Heart right ventricle (tissue), 16 donors: ENCODE measurements at regions not wholly inside any gene's neighbourhood (a gene's known extent, or its start where the extent isn't known, plus 50 kb on each side); places are given as distances from the start of the nearest gene placed in this dataset.

Source experiments
- ATAC-seq, 8 donors: fragments of 200-7000 bp; cut with Tn5 transposase; one replicate each; pipeline ENCODE4 v1.9.1; 2020; ENCODE audit warnings: mild to moderate bottlenecking in 8 of 8, moderate library complexity in 8 of 8, moderate number of reproducible peaks in 1 of 8
- DNase-seq, 2 donors: peaks; one replicate each; pipeline ENCODE4 v3.0.0-alpha.2; 2020
- H3K27ac ChIP-seq, 10 donors: fragments of 200-600 bp; sonication (generic) in 2 of 10; one replicate each; pipeline versions ENCODE4 v1.5.0 to v1.8.0; 2020 to 2022; ENCODE audit warnings: mild to moderate bottlenecking in 3 of 10
- H3K27me3 ChIP-seq, 7 donors: fragments of 200-600 bp; one replicate each; pipeline ENCODE4 v1.8.0; 2021 to 2022; ENCODE audit warnings: mild to moderate bottlenecking in 2 of 7
- H3K36me3 ChIP-seq, 9 donors: fragments of 200-600 bp; sonication (generic) in 1 of 9; one replicate each; pipeline versions ENCODE4 v1.5.0 to v1.8.0; 2020 to 2022; ENCODE audit warnings: mild to moderate bottlenecking in 2 of 9
- H3K4me1 ChIP-seq, 9 donors: fragments of 200-600 bp; sonication (generic) in 1 of 9; one replicate each; pipeline versions ENCODE4 v1.5.0 to v1.8.0; 2020 to 2022; ENCODE audit warnings: mild to moderate bottlenecking in 4 of 9
- H3K4me3 ChIP-seq, 10 donors: fragments of 200-600 bp; sonication (generic) in 2 of 10; one replicate each; pipeline versions ENCODE4 v1.5.0 to v1.8.0; 2020 to 2022; ENCODE audit warnings: mild to moderate bottlenecking in 7 of 10, moderate library complexity in 2 of 10
- H3K9me3 ChIP-seq, 11 donors: fragments of 200-600 bp in 10 of 11; sonication (generic) in 2 of 11; one replicate each; pipeline versions ENCODE4 v1.5.0 to v1.8.0; 2013 to 2022; ENCODE audit warnings: mild to moderate bottlenecking in 2 of 11, control low read depth in 1 of 11, moderate library complexity in 1 of 11
- CTCF ChIP-seq, 9 donors: fragments of 200-600 bp; sonication (generic) in 2 of 9; IDR thresholded peaks; one replicate each; pipeline versions ENCODE4 v1.5.0 to v1.8.0; 2021 to 2022; ENCODE audit warnings: antibody characterized with exemption in 9 of 9, mild to moderate bottlenecking in 5 of 9, moderate library complexity in 1 of 9
- WGBS, 2 donors: extraction: QIAGEN DNeasy Blood & Tissue Kit; methylation state at CpG; one replicate each; pipeline ENCODE4 v1.1.7; 2013; ENCODE audit warnings: inconsistent platforms in 1 of 2; 5-methylcytosine and 5-hydroxymethylcytosine counted together
- intact Hi-C, 10 donors: fragments of 100-400 bp; cut with DNase I; formaldehyde crosslinking; loops; one replicate each; pipeline versions ENCODE4 v1.11.1 to v1.14.2; 2022
- donor health status: Arrhythmogenic right ventricular cardiomyopathy.
- donor health status: ischemic (EF 13 %, LVEDD 7.1; RV severe dilation, severe dysfunction).
- donor health status: healthy with polysubstance abuse.
- donor health status: DM: no; HTN: yes; CAD: no.
- donor health status: DM: no; HTN: no; CAD: no.
- donor health status: ischemic (EF 25% LVEDD 6.9; RV normal size, moderate dysfunction).
- donor health status: ischemic (EF 25% LVEDD 5.7; RV mildly dilated, moderate dysfunction).
- donor health status: healthy.
- donor health status: DM: yes; HTN: yes; CAD: no.
- donor health status: Ischemic cardiomyopathy.
- donor health status: ischemic (EF 35%, LVEDD 5.7; RV mildly dilated, moderate dysfunction).
- donor health status: nonischemic (EF 11% LVEDD 7.7; RV severe dilation, severe dysfunction).
- donor health status: DM: yes; HTN: yes; CAD: no.
- donor health status: PGD.
- donor health status: ischemic (EF 29% LVEDD 5.4; RV normal size, mild dysfunction).
- donor health status: nonischemic (EF 23%, LVEDD 6.1; RV moderate dilation, normal function).

- no peaks in the 10 kb centered on the region for H3K27me3 ChIP-seq
- H3K27ac ChIP-seq: no peak overlapping the region
- ATAC-seq: no peak
- H3K36me3 ChIP-seq: no peaks in the 10 kb centered on the region
- H3K4me3 ChIP-seq: no peak overlapping the region
- H3K4me1 ChIP-seq: peaks cover 0 to 30% (median 19%) of the 10 kb centered on the region in 9 donors
- intact Hi-C loops: no loop called here
- TF ChIP-seq CTCF (IDR thresholded peaks at IDR 0.05): no peak
- DNase-seq: no peak
- H3K9me3 ChIP-seq: no peaks in the 10 kb centered on the region
- WGBS, 2 donors: 61% methylated on average over 8 of the region's 8 CpGs
Measured at GRCh38 chr3:59245859-59246501, 196.2 kb upstream of the CFAP20DC start.

GRCh38 chr3:59245300-59245858 lies 195.6 kb upstream of the CFAP20DC start:
- Histone ChIP-seq H3K4me1 (peaks cover 0 to 30% (median 19%) of the 10 kb centered on the region in 9 donors), H3K27me3 (no peaks in the 10 kb centered on the region), H3K27ac (no peak overlapping the region), H3K9me3 (no peaks in the 10 kb centered on the region), H3K36me3 (no peaks in the 10 kb centered on the region), H3K4me3 (no peak overlapping the region)
- DNase-seq (peak in 1 of 2 donors; percentile 6), ATAC-seq (peak in 7 of 8 donors; percentile 42 to 88 (median 63))
- TF ChIP-seq CTCF (IDR thresholded peaks at IDR 0.05): no peak
- intact Hi-C loops: no loop called here
- WGBS, 2 donors: 7% methylated on average over 5 of the region's 5 CpGs

- Histone ChIP-seq H3K27me3 (no peaks in the 10 kb centered on the region), H3K27ac (no peak overlapping the region), H3K4me1 (peaks cover 0 to 26% (median 19%) of the 10 kb centered on the region in 9 donors), H3K36me3 (no peaks in the 10 kb centered on the region), H3K9me3 (no peaks in the 10 kb centered on the region), H3K4me3 (no peak overlapping the region)
- ATAC-seq (peak in 2 of 8 donors; percentile 37 to 50), DNase-seq (no peak)
- TF ChIP-seq CTCF (IDR thresholded peaks at IDR 0.05): no peak
- intact Hi-C loops: no loop called here
- 84 to 85% methylated on average over 6 of the region's 6 CpGs for WGBS, 2 donors
Measured at GRCh38 chr3:59244343-59244742, 194.5 kb upstream of the CFAP20DC start.

GRCh38 chr3:59243476-59243875 lies 193.7 kb upstream of the CFAP20DC start:
- no peak for ATAC-seq
- intact Hi-C loops: no loop called here
- 89 to 93% methylated on average over 1 of the region's 1 CpG for WGBS, 2 donors

More at GRCh38 chr3:59243476-59243875, 193.7 kb upstream of the CFAP20DC start:
- DNase-seq: no peak
- no peak overlapping the region for H3K4me3 ChIP-seq
- peaks cover 0 to 23% (median 15%) of the 10 kb centered on the region in 9 donors for H3K4me1 ChIP-seq
- TF ChIP-seq CTCF (IDR thresholded peaks at IDR 0.05): no peak
- H3K36me3 ChIP-seq: no peaks in the 10 kb centered on the region
- H3K27ac ChIP-seq: no peak overlapping the region
- no peaks in the 10 kb centered on the region for H3K27me3 ChIP-seq
- no peaks in the 10 kb centered on the region for H3K9me3 ChIP-seq
